ENCODE measurements at regions not wholly inside any gene's neighbourhood (a gene's known extent, or its start where the extent isn't known, plus 50 kb on each side); places are given as distances from the start of the nearest gene placed in this dataset.

GRCh38 chr7:21134631-21135030, 293.3 kb upstream of the SP4 start:
- no peak for DNase-seq (ENCODE audit: low spot score in 2 of 2)
- Histone ChIP-seq H3K27me3 (no peaks in the 10 kb centered on the region), H3K4me3 (no peak overlapping the region), H3K9me3 (no peaks in the 10 kb centered on the region), H3K36me3 (no peaks in the 10 kb centered on the region), H3K4me1 (no peaks in the 10 kb centered on the region), H3K27ac (no peak overlapping the region)
- no peak for TF ChIP-seq CTCF (IDR thresholded peaks at IDR 0.05)
- intact Hi-C loops (cut with DNase I) = no loop called here

GRCh38 chr7:21135437-21135836, 292.4 kb upstream of the SP4 start:
- Histone ChIP-seq H3K4me3 (no peak overlapping the region), H3K27ac (no peak overlapping the region), H3K36me3 (no peaks in the 10 kb centered on the region), H3K4me1 (no peaks in the 10 kb centered on the region), H3K9me3 (no peaks in the 10 kb centered on the region), H3K27me3 (no peaks in the 10 kb centered on the region)
- intact Hi-C loops (cut with DNase I) = no loop called here
- DNase-seq (ENCODE audit: low spot score in 2 of 2) = no peak
- TF ChIP-seq CTCF (IDR thresholded peaks at IDR 0.05) = no peak

- no peaks in the 10 kb centered on the region for H3K4me1 ChIP-seq
- no peaks in the 10 kb centered on the region for H3K9me3 ChIP-seq
- no peak overlapping the region for H3K4me3 ChIP-seq
- H3K27ac ChIP-seq = no peak overlapping the region
- intact Hi-C loops (cut with DNase I) = no loop called here
- H3K36me3 ChIP-seq = no peaks in the 10 kb centered on the region
- TF ChIP-seq CTCF (IDR thresholded peaks at IDR 0.05) = no peak
- DNase-seq (ENCODE audit: low spot score in 2 of 2) = no peak
- no peaks in the 10 kb centered on the region for H3K27me3 ChIP-seq
These were observed 290.2 kb upstream of the SP4 start for GRCh38 chr7:21137640-21138039.

GRCh38 chr7:21140622-21141021, 287.3 kb upstream of the SP4 start:
- intact Hi-C loops (cut with DNase I) = no loop called here
- H3K27ac ChIP-seq = no peak overlapping the region
- no peak overlapping the region for H3K4me3 ChIP-seq
- no peaks in the 10 kb centered on the region for H3K27me3 ChIP-seq
- no peaks in the 10 kb centered on the region for H3K36me3 ChIP-seq
- no peak for DNase-seq (ENCODE audit: low spot score in 2 of 2)
- no peak for TF ChIP-seq CTCF (IDR thresholded peaks at IDR 0.05)
- no peaks in the 10 kb centered on the region for H3K4me1 ChIP-seq
- H3K9me3 ChIP-seq = no peaks in the 10 kb centered on the region

GRCh38 chr7:21141476-21141875, 286.4 kb upstream of the SP4 start:
- DNase-seq (ENCODE audit: low spot score in 2 of 2) = no peak
- Histone ChIP-seq H3K27me3 (no peaks in the 10 kb centered on the region), H3K36me3 (no peaks in the 10 kb centered on the region), H3K4me3 (no peak overlapping the region), H3K9me3 (no peaks in the 10 kb centered on the region), H3K4me1 (no peaks in the 10 kb centered on the region), H3K27ac (no peak overlapping the region)
- intact Hi-C loops (cut with DNase I) = no loop called here
- TF ChIP-seq CTCF (IDR thresholded peaks at IDR 0.05) = no peak

- intact Hi-C loops (cut with DNase I) = no loop called here
- Histone ChIP-seq H3K9me3 (no peaks in the 10 kb centered on the region), H3K4me3 (no peak overlapping the region), H3K27me3 (no peaks in the 10 kb centered on the region), H3K4me1 (no peaks in the 10 kb centered on the region), H3K36me3 (no peaks in the 10 kb centered on the region), H3K27ac (no peak overlapping the region)
- no peak for TF ChIP-seq CTCF (IDR thresholded peaks at IDR 0.05)
- no peak for DNase-seq (ENCODE audit: low spot score in 2 of 2)
These were observed 285.8 kb upstream of the SP4 start for GRCh38 chr7:21142081-21142480.
